ENCODE measurements at regions not wholly inside any gene's neighbourhood (a gene's known extent, or its start where the extent isn't known, plus 50 kb on each side); places are given as distances from the start of the nearest gene placed in this dataset.

DNA sequence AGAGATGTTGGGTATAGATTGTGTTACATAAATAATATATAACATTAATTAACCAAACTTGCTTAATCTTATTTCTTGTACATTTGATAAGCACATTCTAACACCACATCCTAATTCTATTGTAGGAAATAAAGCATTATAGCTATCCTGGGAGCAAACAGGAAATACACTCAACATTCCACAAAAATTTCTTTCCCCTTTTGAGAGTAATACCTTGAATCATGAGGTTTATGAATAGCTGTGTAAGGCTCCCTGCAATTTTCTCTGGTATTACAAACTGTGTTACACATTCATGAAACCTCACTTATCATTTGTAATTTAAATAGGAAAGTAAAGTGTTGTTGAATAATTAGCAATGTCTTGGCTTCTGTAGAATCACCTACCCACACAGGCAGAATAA, 95.1 kb downstream of the TMEM47 start:
- POLR2A ChIA-PET: no interaction called here
- H3K4me1 Mint-ChIP-seq: peaks cover 77% of the 10 kb centered on the region
- H3K9me3 Mint-ChIP-seq: no peaks in the 10 kb centered on the region
- no peaks in the 10 kb centered on the region for H3K36me3 Mint-ChIP-seq
- CTCF ChIA-PET: no interaction called here
- peaks cover 8% of the 10 kb centered on the region for H3K27me3 Mint-ChIP-seq (ENCODE audit: low read depth)
- no peak overlapping the region for H3K27ac Mint-ChIP-seq
- TF ChIP-seq, protein P1, sequence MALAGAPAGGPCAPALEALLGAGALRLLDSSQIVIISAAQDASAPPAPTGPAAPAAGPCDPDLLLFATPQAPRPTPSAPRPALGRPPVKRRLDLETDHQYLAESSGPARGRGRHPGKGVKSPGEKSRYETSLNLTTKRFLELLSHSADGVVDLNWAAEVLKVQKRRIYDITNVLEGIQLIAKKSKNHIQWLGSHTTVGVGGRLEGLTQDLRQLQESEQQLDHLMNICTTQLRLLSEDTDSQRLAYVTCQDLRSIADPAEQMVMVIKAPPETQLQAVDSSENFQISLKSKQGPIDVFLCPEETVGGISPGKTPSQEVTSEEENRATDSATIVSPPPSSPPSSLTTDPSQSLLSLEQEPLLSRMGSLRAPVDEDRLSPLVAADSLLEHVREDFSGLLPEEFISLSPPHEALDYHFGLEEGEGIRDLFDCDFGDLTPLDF (CRISPR knock-in tag; IDR thresholded peaks at IDR 0.05): no peak
- TF ChIP-seq GTF2I (CRISPR knock-in tag; conservative IDR thresholded peaks at IDR 0.05) (no peak), HMGXB4 (CRISPR knock-in tag; IDR thresholded peaks at IDR 0.05) (no peak), FOXJ3 (CRISPR knock-in tag; IDR thresholded peaks at IDR 0.05; ENCODE audit: borderline replicate concordance) (no peak)
- TF ChIP-seq, protein P2, sequence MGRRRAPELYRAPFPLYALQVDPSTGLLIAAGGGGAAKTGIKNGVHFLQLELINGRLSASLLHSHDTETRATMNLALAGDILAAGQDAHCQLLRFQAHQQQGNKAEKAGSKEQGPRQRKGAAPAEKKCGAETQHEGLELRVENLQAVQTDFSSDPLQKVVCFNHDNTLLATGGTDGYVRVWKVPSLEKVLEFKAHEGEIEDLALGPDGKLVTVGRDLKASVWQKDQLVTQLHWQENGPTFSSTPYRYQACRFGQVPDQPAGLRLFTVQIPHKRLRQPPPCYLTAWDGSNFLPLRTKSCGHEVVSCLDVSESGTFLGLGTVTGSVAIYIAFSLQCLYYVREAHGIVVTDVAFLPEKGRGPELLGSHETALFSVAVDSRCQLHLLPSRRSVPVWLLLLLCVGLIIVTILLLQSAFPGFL (CRISPR knock-in tag; IDR thresholded peaks at IDR 0.05; ENCODE audit: borderline replicate concordance): no peak
- no peak overlapping the region for H3K4me3 Mint-ChIP-seq
- ATAC-seq (no peak), DNase-seq (ENCODE audit: low spot score) (no peak)

- ATAC-seq (peak; percentile 68), DNase-seq (ENCODE audit: low spot score) (peak; percentile 12)
- 0 out of 2 replicates have a peak, but pooled peaks cover 3% of the 10 kb centered on the region for H3K36me3 Mint-ChIP-seq
- ChIA-PET POLR2A (no interaction called here), CTCF (no interaction called here)
- no peak overlapping the region for H3K4me3 Mint-ChIP-seq
- peaks cover 69% of the 10 kb centered on the region for H3K4me1 Mint-ChIP-seq
- H3K27me3 Mint-ChIP-seq (ENCODE audit: low read depth): peaks cover 26% of the 10 kb centered on the region
- H3K9me3 Mint-ChIP-seq: no peaks in the 10 kb centered on the region
- H3K27ac Mint-ChIP-seq: peak overlapping the region; percentile 76
- no peak for TF ChIP-seq GTF2I (CRISPR knock-in tag; conservative IDR thresholded peaks at IDR 0.05)
- TF ChIP-seq ZNF232 (CRISPR knock-in tag; IDR thresholded peaks at IDR 0.05): no peak
- TF ChIP-seq, protein P2 (CRISPR knock-in tag; IDR thresholded peaks at IDR 0.05; ENCODE audit: borderline replicate concordance): no peak
- TF ChIP-seq FOXP1 (CRISPR knock-in tag; IDR thresholded peaks at IDR 0.05; ENCODE audit: borderline replicate concordance): no peak
- no peak for TF ChIP-seq ZBTB21 (CRISPR knock-in tag; IDR thresholded peaks at IDR 0.05; ENCODE audit: borderline replicate concordance)
- no peak for TF ChIP-seq TP53 (CRISPR knock-in tag; IDR thresholded peaks at IDR 0.05)
- no peak for TF ChIP-seq ZNF423 (CRISPR knock-in tag; IDR thresholded peaks at IDR 0.05)
- TF ChIP-seq SP1 (CRISPR knock-in tag; conservative IDR thresholded peaks at IDR 0.05): no peak
- no peak for TF ChIP-seq FOXJ3 (CRISPR knock-in tag; IDR thresholded peaks at IDR 0.05; ENCODE audit: borderline replicate concordance)
Observed at GRCh38 chrX:34560180-34560579, 96.9 kb downstream of the TMEM47 start.

GRCh38 chrX:34559325-34559724, 97.8 kb downstream of the TMEM47 start:
- H3K4me3 Mint-ChIP-seq: peak overlapping the region; percentile 24; the same call in 1 of the 2 replicates
- ChIA-PET POLR2A (no interaction called here), CTCF (no interaction called here)
- H3K36me3 Mint-ChIP-seq: 0 out of 2 replicates have a peak, but pooled peaks cover 3% of the 10 kb centered on the region
- ATAC-seq (peak; percentile 65), DNase-seq (ENCODE audit: low spot score) (peak; percentile 52)
- H3K27me3 Mint-ChIP-seq (ENCODE audit: low read depth): peaks cover 35% of the 10 kb centered on the region
- peaks cover 61% of the 10 kb centered on the region for H3K4me1 Mint-ChIP-seq
- peak overlapping the region; percentile 74; the same call in 1 of the 2 replicates for H3K27ac Mint-ChIP-seq
- peak; percentile 82; the same call in 1 of the 2 replicates for TF ChIP-seq TP53 (CRISPR knock-in tag; IDR thresholded peaks at IDR 0.05)
- TF ChIP-seq, protein P3, sequence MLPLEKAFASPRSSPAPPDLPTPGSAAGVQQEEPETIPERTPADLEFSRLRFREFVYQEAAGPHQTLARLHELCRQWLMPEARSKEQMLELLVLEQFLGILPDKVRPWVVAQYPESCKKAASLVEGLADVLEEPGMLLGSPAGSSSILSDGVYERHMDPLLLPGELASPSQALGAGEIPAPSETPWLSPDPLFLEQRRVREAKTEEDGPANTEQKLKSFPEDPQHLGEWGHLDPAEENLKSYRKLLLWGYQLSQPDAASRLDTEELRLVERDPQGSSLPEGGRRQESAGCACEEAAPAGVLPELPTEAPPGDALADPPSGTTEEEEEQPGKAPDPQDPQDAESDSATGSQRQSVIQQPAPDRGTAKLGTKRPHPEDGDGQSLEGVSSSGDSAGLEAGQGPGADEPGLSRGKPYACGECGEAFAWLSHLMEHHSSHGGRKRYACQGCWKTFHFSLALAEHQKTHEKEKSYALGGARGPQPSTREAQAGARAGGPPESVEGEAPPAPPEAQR (CRISPR knock-in tag; IDR thresholded peaks at IDR 0.05): no peak
- no peaks in the 10 kb centered on the region for H3K9me3 Mint-ChIP-seq

Data from WTC11 (cell line).